Stimulated activated CD8-positive, alpha-beta memory T cell treated with anti-CD3 and anti-CD28 coated beads, Interleukin-7, amount 100 ng/mL, for 48 hours (primary cell): ENCODE measurements at regions not wholly inside any gene's neighbourhood (a gene's known extent, or its start where the extent isn't known, plus 50 kb on each side); places are given as distances from the start of the nearest gene placed in this dataset.
"Not testable (repeated sequence)": the region's sequence is repeated elsewhere in the genome, so short reads cannot be mapped to it uniquely, and the experiment has no call there.

Experiments used
- DNase-seq, 2 donors: peaks; one replicate each; pipeline ENCODE4 v3.0.0-alpha.2; 2020; ENCODE audit warnings: low read depth in 1 of 2; ENCODE audit errors: extremely low read depth in 1 of 2

- DNase-seq: no peak
These were observed 265.6 kb upstream of the TCERG1L start for GRCh38 chr10:131577178-131577555.

DNA sequence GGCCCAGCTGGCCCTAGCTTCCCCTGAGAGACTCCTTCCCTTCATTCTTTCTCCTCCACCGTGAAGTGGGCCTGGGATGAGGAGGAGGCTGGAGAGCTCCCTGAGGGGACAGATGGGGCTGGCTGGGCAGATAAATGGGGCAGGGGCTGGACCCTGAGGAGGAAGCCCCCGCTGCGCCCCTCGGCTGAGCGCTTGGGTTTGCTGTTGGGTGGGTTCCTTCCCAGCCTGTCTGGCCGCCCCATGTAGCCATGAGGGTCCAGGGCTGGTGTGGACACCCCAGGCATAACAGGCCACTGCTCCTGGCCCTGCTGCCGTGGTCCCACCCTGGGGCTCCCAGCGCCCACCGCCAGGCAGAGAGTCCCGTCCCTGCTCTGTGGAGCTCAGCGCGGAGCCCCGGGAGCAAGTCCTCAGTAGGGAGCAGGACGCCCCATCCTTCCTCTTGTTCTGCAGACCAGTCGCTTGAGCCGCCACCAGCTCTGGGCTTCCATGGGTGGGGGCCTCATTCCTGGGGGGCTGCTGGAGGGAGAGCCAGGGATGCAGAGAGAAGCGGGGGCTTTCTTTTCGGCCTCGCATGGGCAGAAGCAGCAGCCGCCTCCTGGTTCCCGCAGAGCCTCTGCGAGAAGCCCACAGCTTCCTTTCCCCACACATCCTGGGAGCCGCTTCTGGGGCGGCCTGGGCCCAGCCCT is 266.4 kb upstream of the TCERG1L start:
- no peak for DNase-seq

DNA sequence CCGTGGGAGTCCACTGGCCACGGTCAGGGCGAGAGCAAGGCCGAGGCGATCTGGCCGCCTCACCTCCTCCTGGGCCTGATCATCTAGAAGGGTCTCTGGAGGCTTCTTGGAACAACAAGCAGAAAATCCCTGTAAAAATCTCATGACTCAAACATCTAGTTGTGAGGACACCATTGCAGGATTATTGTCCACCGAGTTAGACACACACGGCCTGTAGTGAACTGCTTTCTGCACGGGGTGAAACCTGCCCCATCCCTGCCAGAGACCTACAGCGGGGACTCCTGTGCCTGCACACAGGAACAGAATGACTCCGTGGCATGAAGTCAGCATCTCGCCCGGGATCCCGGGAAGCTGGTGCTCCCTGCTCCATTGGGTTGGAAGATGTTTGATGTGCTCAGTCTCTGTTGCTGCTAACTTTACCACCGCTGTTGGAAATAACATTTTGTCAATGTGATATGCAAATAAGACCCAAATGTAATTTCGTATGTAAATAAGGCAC is 267.0 kb upstream of the TCERG1L start:
- no peak for DNase-seq

- no peak for DNase-seq
These were observed 267.9 kb upstream of the TCERG1L start for GRCh38 chr10:131579251-131580071.

DNA sequence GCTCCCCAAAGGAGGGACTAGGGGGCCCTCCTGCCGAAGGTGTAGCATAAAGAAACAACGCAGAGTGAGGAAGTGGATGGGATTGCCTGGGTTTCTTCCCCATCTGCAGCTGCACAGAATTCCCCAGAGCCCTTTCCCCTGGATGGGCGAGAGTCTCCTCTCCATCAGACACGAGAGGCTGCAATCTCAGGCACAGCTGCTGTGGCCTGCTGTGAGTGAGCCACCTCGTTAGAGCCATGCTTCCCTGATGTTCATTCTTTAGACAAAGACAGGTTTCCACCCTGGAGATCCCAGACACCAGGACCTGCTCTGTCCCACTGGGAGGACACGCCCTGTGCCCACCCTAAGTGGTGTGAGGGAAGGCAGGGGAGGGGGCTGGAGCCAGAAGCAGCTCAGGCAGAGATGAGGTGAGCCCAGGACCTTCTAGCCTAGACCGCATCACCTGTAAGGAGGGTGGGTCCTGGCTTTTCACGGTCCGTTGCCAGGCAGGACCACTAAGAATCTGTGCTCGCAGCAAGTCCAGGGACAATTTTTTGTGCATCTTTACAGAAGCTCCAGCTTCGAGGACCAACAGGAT is 268.6 kb upstream of the TCERG1L start:
- no peak for DNase-seq

GRCh38 chr10:131580674-131581073 is 269.2 kb upstream of the TCERG1L start:
- DNase-seq: no peak

DNA sequence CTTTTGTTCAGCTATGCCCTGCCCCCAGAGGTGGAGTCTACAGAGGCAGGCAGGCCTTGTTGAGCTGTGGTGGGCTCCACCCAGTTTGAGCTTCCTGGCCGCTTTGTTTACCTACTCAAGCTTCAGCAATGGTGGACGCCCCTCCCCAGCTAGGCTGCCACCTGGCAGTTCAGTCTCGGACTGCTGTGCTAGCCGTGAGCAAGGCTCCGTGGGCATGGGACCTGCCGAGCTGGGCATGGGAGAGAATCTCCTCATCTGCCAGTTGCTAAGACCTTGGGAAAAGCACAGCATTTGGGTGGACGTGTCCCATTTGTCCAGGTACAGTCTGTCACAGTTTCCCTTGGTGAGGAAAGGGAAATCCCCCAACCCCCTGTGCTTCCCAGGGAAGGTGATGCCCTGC is 270.0 kb upstream of the TCERG1L start:
- not testable (repeated sequence) for DNase-seq

- no peak for DNase-seq
These were observed 272.8 kb upstream of the TCERG1L start for GRCh38 chr10:131584287-131584686.

GRCh38 chr10:131585761-131586160 is 274.2 kb upstream of the TCERG1L start:
- DNase-seq: no peak

DNA sequence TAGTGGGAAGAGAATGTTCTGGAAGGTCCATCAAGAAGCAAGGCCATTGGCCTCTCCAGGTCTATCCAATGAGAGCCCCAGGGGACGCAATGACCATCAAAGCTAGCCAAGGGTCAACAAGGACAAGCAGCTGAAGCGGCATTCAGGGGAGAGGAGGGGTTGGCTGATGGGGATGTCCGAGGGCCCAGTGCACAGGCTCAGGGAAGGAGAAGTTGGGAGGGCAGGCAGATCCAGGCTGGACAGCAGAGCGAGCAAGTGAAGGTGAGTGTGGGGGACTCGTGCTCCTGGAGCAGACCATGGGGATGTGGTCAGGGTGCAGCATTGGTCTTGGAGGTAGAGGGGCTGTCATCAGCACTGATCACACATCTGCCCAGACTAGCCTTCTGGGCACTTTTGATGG is 275.4 kb upstream of the TCERG1L start:
- DNase-seq: no peak

DNA sequence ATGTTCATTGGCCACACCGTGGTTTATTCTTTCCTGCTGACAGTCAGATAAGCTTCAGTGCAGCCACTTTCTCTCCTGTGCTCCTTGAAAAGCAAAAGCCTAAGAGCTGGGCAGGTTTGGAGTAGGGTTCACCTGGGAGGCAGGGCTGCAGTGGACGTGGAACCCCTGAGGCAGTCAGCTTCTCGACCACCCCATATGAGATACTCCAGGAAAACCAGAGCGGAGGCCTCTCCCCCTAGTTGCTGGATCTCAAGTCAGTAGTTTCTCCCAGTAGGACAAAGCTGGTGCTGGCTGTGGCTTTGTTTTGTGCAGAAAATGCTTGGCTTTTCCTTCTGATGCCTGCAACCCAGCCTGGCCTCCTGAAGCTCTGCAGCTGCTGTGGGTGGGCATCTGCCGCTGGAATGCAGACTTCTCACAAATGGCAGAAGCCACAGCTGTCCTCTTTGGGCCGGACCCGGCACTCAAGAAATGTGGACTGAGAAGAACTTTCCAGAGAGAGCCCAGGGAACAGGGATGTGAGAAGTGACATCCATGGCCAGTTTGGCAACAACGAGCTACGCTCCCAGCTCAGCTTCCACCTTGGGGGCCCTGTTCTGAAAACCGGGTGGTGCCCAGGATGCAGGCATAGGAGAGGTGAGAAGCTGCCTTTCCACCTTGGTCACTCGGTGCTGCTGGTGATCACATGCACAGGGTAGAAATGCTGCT is 276.6 kb upstream of the TCERG1L start:
- no peak for DNase-seq

DNA sequence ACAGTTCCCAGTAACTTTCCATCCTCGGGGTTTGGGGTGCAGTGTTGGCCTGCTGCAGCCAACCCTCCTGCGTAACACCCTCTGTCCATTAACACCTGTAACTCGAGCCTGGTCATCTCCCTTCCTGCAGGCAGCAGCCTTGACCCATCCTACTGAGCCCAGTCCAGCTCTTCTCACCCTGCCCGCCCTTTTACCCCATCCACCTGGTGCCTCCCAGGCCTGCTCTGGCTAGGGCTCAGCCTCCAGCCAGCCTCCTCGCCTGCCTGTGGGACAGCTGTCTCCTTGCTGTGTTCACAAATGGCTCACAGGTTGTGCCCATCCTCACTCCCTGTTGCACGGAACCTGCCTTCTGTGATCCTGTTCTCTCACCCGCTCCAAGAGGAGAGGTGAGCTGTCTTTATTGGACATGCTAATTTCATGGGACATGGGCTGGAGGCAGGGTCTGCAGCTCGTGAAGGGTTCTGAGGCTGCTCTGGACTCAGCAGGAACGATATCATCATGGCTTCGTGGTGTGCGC is 277.2 kb upstream of the TCERG1L start:
- DNase-seq: no peak

GRCh38 chr10:131590567-131590966 is 279.0 kb upstream of the TCERG1L start:
- no peak for DNase-seq

GRCh38 chr10:131591936-131592335 is 280.4 kb upstream of the TCERG1L start:
- DNase-seq: no peak

DNA sequence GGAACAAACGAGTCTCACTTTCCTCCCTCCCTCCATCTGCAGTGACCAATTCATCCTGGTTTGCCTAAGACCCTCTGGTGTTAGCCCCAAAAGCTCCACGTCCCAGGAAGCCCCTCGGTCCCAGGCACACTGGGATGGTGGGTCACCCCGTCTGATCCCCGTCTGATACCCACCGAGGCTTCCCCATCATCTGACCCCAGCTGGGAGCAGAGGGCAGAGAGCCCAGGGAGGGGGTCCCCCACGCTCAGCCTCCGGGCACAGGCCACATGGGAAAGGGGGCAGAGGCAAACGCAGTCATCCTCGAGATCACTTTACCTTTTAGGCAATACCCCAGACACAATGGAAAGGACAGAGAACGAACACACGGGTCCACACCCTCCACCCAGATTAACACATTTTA is 291.6 kb upstream of the PPP2R2D start:
- DNase-seq: no peak

GRCh38 chr10:131615150-131615549 is 285.7 kb upstream of the PPP2R2D start:
- DNase-seq: no peak

GRCh38 chr10:131616040-131616439 is 284.8 kb upstream of the PPP2R2D start:
- DNase-seq: no peak

- DNase-seq: no peak
These were observed 283.5 kb upstream of the PPP2R2D start for GRCh38 chr10:131617113-131617858.

DNA sequence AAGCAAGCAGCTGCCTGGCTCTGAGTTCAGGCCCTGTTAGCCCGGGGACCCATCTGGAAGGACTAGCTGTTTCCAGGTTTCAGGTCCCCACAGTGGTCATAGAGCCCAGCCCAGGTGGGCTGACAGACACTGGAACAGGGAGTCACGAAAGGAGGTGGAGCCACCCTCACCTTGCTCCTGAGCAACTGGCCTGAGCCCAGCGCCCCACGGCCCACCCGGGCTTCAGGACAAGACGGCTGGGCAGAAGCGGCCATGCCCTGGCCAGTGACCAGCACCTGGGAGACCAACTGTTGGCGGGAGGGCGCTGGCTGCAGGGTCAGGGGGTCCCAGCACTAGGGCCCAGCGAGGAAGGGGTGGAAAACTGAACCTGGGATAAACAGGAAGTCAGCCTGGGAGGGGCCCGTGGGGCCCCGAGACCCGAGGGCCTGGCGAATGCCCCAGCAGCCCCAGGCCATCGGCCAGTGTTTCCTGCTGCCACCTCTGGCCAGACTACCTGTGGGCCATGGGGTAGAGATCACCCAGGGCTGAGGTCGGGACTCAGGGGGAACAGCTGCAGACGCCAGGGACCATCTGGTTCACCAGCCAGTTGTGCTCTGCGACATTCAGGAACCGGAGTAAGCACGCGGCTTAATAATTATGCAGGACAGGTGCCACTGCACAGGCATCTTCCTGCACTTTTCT is 282.1 kb upstream of the PPP2R2D start:
- no peak for DNase-seq

GRCh38 chr10:131620314-131620713 is 280.5 kb upstream of the PPP2R2D start:
- no peak for DNase-seq
